Medulla oblongata (tissue), 1 donor: ENCODE measurements at regions not wholly inside any gene's neighbourhood (a gene's known extent, or its start where the extent isn't known, plus 50 kb on each side); places are given as distances from the start of the nearest gene placed in this dataset.
"Not testable (repeated sequence)": the region's sequence is repeated elsewhere in the genome, so short reads cannot be mapped to it uniquely, and the experiment has no call there.

Experiments used
- DNase-seq: peaks from one replicate; pipeline ENCODE4 v3.0.0-alpha.2; 2015; ENCODE audit errors: extremely low spot score

DNA sequence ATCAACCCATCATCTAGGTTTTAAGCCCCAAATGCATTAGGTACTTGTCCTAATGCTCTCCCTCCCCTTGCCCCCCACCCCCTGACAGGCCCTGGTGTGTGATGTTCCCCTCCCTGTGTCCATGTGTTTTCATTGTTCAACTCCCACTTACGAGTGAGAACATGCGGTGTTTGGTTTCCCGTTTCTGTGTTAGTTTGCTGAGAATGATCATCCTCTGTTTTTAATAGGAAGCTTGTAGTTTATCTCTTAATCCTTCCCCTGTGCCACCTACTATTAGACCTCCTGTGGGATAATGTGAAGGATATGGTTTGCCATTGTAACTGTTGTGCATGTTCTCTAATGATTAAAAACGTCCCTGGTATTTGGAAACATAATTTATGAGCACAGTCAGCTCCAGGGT, 299.4 kb upstream of the USP24 start:
- not testable (repeated sequence) for DNase-seq

DNA sequence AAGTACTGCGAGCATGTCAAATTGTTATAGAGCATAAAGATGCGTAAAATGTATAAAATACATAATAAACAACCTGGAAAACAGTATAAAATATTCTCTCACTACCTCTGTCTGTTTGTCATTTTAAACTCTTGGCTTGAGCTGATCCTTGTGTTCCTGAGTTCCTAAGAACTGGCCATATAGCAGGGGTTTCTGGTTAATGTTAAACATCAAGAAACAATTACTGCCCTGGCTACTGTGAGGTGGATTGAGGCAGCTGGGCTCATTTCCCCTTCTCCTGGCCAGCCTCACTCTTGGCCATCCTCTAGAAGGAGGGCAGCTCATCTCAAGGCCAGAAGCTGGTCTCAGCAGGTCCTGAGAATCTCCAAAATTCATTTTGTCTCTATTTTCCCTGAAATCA, 297.3 kb upstream of the USP24 start:
- no peak for DNase-seq

DNA sequence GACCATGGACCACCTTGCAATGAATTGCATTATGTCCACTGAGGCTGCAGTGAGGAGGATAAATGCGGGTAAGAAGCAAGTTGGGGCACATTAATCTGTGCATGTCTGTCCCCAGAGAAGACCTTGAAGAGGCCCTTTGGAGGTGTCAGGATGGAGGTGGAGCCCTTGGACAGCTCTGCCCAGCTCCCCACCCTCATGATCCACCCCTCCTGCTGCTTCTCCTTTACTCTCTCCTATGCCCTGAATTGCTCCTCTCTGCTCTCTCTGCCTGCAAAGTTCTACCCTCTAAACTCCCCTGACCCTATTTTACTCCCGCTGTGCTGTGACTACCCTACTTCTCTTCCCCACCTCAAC, 292.4 kb upstream of the USP24 start:
- no peak for DNase-seq

DNA sequence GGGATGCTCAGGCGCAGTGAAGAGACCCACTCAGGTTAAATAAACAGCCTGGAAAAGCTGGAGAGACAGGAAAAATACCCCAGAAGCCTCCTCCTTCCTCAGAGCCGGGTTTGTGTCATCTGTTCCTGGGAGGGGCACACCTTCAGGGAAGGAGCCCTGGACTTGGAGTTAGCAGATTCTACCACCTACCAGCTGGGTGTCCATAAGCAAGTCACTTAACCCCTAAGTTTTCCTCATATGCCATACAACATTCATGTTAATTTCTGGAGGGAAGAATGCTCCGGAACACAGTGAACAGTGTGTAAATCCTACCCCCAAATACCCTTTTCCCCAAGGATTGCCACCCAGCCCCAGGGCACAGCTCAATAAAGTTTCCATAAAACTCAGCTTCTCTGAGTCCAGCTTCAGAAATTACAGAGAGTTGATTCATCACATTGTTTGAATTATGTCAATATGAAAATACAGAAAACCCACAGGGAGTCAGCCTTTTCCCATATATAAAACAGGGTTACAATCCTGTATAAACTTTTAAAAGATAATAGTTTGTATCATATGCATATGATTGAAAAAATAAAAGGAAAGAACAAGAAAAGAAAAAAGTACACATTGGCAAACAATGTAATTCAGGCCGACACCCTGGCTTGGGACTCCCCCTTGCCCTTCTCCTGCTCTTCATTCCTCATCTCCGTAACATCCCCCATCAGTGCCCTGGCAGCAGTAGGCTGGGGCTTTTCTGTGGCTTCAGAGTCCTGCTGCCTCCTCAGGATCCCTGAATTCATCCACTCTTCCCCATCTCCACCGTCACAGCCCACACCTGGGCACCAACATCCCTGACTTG, 291.8 kb upstream of the USP24 start:
- no peak for DNase-seq

DNA sequence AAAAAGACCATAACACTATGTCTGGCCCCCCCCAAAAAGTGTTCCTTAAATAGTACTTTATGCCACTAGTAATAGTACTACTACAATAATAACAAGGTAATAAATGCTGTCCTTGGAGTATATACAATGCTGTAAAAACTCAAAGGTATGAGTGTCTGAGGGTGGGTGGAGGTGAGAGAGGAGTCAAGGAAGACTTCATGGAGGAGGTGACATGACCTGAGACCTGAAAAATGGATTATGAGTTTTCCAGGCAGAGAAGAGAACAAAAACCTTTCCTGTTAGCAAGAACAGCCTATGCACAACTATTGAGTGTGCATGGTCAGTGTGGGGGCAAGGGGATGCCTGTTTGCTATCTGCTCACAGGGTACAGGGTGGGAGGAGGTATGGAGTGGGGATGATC, 290.2 kb upstream of the USP24 start:
- no peak for DNase-seq

DNA sequence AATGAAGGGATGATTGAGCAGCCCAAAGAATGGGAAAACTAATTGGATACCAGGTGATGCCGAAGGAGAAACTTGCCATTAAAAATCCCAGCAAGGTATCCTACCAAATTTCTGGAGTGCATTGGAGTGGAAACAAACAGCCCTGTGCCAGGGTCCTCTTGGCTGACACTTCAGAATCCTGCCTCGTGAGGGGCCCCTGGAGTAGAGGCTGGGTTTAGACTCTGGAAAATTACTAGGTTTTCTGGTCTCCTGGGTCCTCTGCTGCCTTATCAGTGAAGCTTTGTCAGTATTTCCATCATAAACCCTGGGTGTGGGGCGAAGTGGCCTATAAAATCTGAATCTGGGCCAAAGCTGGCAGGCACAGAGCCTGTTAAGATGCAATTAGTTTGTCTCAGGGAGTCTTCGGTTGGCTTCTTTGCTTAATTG, 289.2 kb upstream of the USP24 start:
- DNase-seq: peak; percentile 2

DNA sequence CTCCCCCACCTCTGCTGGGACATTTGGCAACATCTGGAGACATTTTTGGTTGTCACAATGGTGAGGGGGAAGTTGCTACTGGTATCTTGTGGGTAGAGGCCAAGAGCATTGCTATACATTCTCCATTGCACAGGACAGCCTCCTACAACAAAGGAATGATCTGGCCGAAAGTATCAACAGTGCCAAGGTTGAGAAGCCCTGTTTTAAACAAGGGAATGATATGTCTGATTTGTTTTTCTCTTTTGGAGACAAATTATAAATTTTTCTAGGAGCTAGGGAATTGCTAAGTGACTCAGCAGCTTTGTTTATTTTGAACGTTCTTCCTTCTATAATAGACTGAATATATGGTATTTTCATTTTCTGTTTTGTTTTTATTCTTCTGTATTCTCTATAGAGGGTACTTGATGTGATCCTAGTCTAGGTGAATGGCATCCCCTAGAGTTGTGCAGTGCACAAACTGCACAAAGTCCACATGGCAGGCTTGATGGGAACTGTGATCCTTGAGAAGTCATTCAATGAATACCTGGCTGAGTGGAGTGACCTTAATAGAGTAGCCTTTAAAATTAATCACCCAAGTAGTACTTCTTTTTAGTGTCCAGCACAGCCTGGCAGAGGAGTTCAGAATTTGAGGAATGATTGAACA, 288.6 kb upstream of the USP24 start:
- no peak for DNase-seq

DNA sequence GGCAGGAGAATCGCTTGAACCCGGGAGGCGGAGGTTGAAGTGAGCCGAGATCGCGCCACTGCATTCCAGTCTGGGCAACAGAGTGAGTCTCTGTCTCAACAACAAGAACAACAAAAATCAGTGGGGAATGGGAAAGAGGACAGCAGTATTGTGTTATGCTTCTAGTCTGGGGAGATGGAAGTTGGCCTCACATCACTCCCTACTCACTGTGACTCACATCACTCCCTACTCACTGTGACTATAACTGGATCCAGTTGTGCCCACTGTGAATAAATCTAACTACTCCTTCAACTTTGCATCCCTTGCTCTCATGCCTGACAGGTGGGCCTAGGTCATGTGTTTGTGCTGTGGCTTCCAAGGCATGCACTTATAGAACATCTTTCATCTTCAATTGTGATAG, 285.4 kb upstream of the USP24 start:
- no peak for DNase-seq

DNA sequence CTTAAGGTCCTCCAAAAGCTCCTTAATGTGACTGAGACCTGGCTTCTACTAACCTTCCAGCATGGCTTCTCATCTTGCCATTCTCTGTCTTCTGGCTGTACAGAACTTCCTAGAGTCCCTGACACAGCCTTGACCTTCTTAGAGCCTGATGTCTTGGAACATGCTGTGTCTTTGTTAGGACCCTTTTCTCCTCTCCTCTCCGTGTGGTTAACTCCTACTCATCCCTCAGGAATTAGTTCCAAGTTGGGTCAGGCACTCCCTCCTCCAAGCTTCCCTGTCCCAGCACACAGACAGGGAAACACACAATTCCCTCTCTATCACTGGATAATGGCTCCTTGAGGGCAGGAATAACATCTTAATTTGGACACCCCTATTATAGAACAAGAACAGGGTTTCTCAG, 275.4 kb upstream of the USP24 start:
- no peak for DNase-seq

DNA sequence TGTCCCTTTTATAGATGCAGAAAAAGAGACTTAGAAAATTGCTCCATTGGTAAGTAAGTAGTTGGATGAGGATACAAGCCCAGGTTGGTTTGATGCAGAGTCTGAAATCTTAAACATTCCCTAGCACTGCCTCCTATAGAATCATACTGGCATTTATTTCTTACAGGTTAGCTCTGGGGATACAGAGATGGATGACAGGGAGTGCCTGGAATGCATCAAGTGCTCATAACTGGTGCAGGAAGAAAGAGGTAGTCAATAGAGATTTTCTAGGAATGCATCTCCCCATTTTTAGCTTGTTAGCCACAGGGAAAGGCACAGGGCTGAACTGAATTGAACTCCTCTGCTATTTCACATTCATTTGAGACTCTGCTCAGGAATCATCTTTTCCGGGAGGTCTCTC, 269.0 kb upstream of the USP24 start:
- no peak for DNase-seq

DNA sequence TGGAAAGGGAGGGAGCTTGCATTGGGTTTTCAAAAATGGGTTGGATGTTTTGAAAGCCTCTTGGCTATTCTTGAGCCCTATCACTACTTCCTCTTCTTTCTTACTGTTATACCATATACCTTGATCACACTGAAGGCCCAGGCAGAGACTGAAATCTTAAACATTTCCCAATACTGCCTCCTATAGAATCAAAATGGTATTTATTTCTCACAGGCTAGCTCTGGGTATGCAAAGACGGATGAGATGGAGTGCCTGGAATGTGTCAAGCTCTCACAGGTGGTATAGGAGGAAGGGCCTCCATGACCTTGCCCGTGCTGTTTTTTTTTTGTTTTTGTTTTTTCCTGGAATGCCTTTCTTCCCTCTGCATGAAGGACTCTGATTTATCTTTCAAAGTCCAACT, 268.4 kb upstream of the USP24 start:
- DNase-seq: no peak

DNA sequence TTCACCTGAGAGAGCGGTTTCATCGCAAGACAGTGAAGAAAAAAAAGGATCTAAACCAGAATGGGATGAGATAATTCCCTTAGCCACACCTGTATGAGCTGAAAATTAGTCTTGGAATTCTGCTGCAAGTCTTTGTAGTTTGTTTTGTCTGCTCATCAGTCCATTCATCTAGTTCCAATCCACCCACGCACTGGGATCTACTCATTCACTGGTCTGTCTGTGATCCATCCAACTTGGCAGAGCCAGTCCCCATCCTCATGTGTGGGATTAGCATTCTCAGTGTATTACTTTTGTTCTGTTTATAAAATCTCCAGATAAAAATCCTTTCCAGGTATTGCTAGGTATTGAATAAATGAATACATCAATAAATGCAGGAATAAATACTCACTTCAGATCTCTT, 266.5 kb upstream of the USP24 start:
- no peak for DNase-seq

DNA sequence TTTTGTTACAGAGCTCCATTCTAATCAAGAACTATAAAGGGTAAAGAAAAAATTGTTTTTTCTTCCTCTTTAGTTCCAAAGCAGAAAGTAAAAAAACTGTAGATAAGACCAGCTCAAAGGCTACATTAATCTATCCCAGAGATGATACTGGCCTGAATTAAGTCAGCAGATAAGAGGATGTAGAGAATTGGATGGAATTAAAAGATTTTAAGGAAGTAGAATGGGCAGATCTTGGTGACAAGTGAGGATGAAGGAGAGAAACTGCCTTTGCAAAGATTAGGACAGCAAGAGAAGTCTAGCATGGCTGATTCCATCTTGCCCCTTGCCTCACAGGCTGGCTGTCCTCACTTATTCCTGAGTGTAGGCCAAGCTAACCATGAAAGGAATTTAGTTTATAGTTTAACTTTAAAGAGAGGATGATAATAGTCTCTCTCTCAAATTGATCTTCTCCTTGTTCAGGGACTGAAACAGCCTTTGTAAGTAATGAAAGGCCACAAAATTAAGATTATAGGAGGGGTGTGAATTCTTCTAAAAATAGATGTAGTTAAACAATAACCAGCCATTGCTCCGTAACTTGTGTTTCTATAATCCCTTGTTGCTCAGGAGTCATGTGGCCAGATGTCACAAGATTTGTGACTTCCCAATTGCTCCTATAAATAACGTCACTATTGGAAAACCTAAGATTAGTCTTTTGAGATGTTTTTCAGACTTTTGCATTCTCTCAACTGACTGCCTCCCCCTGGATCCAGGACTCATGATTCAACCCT, 265.0 kb upstream of the USP24 start:
- DNase-seq: no peak

DNA sequence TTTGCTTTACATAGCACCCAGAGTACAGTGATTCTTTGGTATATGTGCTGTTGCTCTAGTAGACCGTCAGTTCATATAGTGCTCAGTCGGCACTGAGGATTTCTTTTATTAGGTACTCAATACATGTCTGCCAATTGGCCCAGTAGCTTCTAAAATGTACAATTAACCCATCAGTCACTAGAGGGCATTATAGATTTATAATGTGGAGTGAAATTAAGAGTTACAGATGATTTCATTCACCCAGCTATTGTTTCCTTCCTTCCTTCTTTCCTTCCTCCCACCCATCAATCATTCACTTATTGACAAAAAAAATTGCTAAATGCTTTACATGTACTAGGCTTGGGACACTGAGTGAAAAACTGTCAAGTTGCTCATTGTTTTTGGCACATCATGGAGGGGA, 263.6 kb upstream of the USP24 start:
- no peak for DNase-seq

DNA sequence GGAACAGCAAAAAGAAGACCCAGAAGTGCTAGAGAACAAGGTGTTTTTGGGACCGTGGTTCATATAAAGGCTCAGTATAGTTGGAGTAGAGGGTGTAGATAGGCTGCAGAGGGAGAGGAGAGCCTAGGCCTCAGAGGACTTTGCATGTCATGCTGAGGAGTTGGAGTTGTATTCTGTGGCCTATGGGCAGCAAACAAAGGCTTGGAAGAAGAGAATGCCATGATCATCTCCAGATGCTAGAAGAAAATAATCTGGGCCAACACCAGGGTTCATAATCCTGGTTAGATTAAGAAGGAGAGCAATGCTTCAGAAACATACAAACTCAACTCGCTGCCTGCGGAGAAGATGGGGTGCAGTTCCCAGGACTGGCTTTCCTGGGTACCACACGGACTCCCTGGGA, 262.8 kb upstream of the USP24 start:
- DNase-seq: no peak

DNA sequence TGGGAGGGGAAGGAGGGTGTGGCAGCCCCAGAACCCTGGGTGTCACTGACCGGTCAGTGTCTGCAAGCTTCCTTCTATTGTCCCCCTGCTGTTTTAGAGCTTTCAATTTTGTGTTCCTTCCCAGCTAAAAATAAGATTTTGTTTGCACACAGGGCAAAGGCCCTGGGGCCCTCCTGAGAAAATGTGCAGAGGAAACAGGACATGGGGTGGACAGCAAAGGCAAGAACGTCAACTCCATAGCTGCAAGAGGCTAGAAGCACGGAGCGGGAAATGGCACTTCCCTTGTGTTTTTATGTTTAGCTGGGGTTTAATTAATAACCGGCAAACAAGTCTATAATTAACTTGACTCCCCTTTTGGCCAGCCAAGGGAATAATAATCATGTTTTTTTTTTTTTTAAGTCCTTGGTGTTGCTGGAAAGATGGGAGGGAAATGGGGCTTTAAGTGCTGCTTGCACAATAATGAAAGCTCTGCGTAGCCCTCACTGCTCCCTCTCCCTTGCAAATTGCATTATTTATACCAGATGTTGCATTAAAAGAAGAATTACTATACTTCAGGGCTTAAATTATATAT, 261.4 kb upstream of the USP24 start:
- no peak for DNase-seq

DNA sequence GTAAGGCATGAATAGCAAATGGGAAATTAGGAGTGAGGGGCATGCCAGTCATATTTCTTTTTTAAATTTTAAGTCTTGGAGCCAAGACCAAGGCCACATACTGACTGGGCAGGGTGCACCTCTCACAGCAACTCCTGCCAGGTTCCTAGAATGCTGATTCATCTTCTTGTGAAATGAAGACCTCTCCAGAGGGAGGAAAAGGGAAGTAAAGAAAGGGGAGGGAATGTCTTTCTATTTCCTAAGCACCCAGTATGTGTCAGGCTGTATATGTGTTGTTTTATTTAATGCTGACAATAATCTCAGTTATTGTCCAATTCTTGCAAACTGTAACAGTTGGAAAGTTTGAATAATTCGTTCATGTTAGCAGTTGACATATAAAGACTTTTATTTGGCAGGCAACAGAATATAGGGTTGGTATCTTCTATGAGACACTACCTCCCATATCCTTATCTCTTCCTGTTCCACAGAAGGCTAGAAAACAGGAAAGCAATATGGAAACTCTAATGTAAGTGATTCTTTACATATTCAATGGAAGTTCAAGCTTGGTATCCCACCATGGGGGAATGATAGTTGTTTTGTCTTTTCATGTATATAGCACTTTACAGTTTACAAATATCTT, 259.1 kb upstream of the USP24 start:
- DNase-seq: no peak

DNA sequence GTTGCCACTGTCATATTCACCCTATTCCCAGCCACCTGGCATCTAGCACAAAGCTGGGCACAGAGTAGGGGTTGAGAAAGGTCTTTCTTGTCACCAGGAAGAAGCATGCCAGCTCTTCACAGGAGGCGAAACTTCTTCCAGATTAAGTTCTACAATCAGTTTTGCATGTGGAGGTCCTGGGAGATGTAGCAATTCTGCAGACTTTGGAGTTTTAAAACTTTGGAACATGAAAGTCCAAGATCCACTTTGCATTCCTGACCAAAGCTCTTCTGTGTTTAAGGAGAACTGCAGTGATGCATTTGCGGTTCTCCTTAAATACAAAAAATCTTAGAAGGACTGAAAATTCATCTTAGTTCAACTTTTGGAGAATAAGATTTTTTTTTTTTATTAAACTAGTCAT, 258.5 kb upstream of the USP24 start:
- no peak for DNase-seq

DNA sequence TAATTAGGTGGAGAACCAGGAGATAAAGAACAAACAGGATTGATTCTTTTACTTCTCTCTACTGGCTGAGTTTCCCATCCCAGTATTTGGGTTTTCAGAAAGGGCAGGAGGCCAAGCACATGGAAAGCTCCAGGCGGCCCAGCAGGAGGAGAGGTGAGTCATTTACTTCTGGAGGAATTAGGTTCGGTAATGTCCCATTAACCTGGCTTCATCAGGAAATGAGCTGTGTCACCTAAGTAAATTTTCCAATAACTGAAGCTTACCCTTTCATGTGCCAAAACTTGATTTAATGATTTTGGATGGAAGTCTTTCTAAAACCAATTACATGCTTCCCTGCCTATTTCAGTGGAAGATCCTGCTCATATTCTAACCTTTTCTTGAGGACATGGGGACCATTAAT, 257.6 kb upstream of the USP24 start:
- DNase-seq: no peak

DNA sequence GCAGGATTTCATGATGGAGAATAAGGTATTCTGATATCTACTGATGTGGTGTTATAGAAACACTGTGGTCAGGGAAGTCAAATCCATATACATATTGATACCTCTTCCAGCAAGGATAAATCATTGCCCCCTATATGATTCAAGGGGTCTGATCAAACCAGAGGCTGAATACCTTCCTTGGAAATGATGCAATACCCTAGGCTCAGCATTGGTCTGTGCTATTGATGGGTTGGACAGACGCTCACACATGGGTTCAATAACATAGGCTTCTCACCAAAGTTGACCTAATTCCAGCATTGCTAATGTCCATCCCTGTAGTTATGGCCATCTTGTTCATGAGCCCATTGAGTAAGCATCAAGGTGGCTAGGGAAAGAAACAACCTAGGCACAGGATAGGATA, 257.0 kb upstream of the USP24 start:
- DNase-seq: no peak

DNA sequence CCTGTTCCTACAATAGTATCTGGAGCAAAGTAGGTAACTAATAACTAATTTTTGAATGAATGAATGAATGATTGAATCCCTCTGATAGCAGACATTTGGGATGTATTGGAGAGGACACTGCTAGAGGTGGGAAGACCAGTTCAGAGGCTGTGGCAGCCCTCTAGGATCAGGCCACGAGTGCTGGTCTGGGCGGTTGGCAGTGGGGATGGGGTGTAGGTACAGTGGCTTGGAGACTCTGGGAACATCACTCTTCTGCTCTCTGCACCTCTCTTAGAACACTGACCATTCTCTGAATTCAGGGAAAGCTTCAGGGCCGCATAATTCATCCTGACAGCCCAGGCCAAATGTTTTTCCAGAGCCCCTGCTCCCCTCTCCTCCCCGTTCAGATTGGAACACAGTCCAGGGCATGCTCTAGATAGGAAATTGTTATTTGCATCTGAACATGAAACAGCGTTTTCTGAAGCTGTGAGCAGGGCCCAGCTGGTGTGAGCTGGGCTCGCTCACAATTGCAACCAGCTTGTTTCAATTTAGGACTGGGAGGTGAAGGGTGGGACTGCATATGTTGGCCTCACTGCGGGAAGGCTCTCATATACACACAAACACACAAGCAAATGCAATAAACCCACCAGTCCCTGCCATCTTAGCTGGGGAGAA, 253.1 kb upstream of the USP24 start:
- no peak for DNase-seq

DNA sequence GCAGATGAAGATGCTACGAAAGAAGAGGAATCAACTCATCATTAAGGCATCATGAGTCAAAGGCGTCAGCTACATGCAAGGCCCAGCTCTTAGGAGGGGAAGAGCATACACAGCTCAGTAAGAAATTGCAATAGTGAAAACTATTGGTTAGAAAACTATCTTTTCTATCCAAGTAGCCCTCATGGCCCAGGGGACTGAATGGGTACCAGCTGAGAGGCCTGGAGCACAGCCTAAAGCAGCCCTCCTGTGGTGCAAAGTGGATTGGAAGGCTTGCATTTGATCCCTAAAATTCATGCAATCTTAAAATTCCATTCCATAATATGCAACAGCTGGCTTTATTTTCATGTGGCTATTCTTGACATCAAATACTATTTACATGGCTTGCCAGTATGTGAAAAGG, 251.8 kb upstream of the USP24 start:
- DNase-seq: no peak
